Prostate gland (tissue), 2 donors: ENCODE measurements at regions not wholly inside any gene's neighbourhood (a gene's known extent, or its start where the extent isn't known, plus 50 kb on each side); places are given as distances from the start of the nearest gene placed in this dataset.

Source experiments
- CTCF ChIP-seq, 4 experiments: fragments of 200-600 bp in 2 of 4; fragments of 450-650 bp in 2 of 4; sonication (generic) in 2 of 4; IDR thresholded peaks; 1 replicate in 3 of 4; 2 replicates in 1 of 4; pipeline ENCODE4 v1.5.1; 2016 to 2019; ENCODE audit warnings: antibody characterized with exemption in 4 of 4, mild to moderate bottlenecking in 2 of 4, moderate library complexity in 2 of 4
- POLR2A ChIP-seq: fragments of 450-650 bp; IDR thresholded peaks from one replicate; pipeline ENCODE4 v1.6.1; 2016; ENCODE audit warnings: antibody characterized with exemption, mild to moderate bottlenecking
- POLR2AphosphoS5 ChIP-seq: sonication (generic); formaldehyde crosslinking; IDR thresholded peaks from one replicate; pipeline ENCODE4 v1.6.1; 2017; ENCODE audit warnings: antibody characterized with exemption

- no peak for TF ChIP-seq POLR2A
- TF ChIP-seq CTCF (IDR thresholded peaks at IDR 0.05) = no peak
- TF ChIP-seq POLR2AphosphoS5 = no peak
Measured at GRCh38 chrX:3425031-3425430, 78.6 kb upstream of the MXRA5 start.
